IPS-18a (cell line): ENCODE measurements at regions not wholly inside any gene's neighbourhood (a gene's known extent, or its start where the extent isn't known, plus 50 kb on each side); places are given as distances from the start of the nearest gene placed in this dataset.

ENCODE experiments used
- H3K27ac ChIP-seq: one replicate; pipeline ENCODE4 v1.5.1; 2013; ENCODE audit warnings: low read length
- H3K27me3 ChIP-seq: one replicate; pipeline ENCODE4 v1.6.1; 2013; ENCODE audit warnings: mild to moderate bottlenecking, low read length; ENCODE audit not compliant: control insufficient read depth, insufficient read depth
- H3K36me3 ChIP-seq: one replicate; pipeline ENCODE4 v1.6.1; 2013; ENCODE audit warnings: low read depth, low read length; ENCODE audit not compliant: control insufficient read depth
- H3K4me1 ChIP-seq: one replicate; pipeline ENCODE4 v1.6.1; 2013; ENCODE audit warnings: low read depth, low read length; ENCODE audit not compliant: control insufficient read depth
- H3K4me3 ChIP-seq: one replicate; pipeline ENCODE4 v1.5.1; 2013; ENCODE audit warnings: low read length
- H3K9ac ChIP-seq: one replicate; pipeline ENCODE4 v1.6.1; 2013; ENCODE audit warnings: mild to moderate bottlenecking, low read length, moderate library complexity
- H3K9me3 ChIP-seq: one replicate; pipeline ENCODE4 v1.6.1; 2013; ENCODE audit warnings: low read depth, low read length; ENCODE audit not compliant: control insufficient read depth

- H3K36me3 ChIP-seq = no peaks in the 10 kb centered on the region
- no peaks in the 10 kb centered on the region for H3K27me3 ChIP-seq
- no peak overlapping the region for H3K4me3 ChIP-seq
- H3K9me3 ChIP-seq = no peaks in the 10 kb centered on the region
- no peaks in the 10 kb centered on the region for H3K4me1 ChIP-seq
- no peak overlapping the region for H3K9ac ChIP-seq
- H3K27ac ChIP-seq = no peak overlapping the region
These were observed 503.7 kb upstream of the SLC8A1 start for GRCh38 chr2:40955635-40956034.

GRCh38 chr2:40957508-40957907 lies 505.6 kb upstream of the SLC8A1 start:
- no peak overlapping the region for H3K4me3 ChIP-seq

GRCh38 chr2:40962026-40962425 lies 510.1 kb upstream of the SLC8A1 start:
- H3K4me3 ChIP-seq = no peak overlapping the region
- no peaks in the 10 kb centered on the region for H3K4me1 ChIP-seq
- no peak overlapping the region for H3K9ac ChIP-seq
- H3K9me3 ChIP-seq = no peaks in the 10 kb centered on the region
- H3K36me3 ChIP-seq = no peaks in the 10 kb centered on the region
- H3K27ac ChIP-seq = no peak overlapping the region
- no peaks in the 10 kb centered on the region for H3K27me3 ChIP-seq

More at GRCh38 chr2:40957508-40957907, 505.6 kb upstream of the SLC8A1 start:
- Histone ChIP-seq H3K9me3 (no peaks in the 10 kb centered on the region), H3K9ac (no peak overlapping the region), H3K27me3 (no peaks in the 10 kb centered on the region), H3K27ac (no peak overlapping the region), H3K4me1 (no peaks in the 10 kb centered on the region), H3K36me3 (no peaks in the 10 kb centered on the region)

- no peak overlapping the region for H3K27ac ChIP-seq
- no peaks in the 10 kb centered on the region for H3K4me1 ChIP-seq
- no peaks in the 10 kb centered on the region for H3K9me3 ChIP-seq
- no peaks in the 10 kb centered on the region for H3K36me3 ChIP-seq
- no peak overlapping the region for H3K9ac ChIP-seq
- H3K4me3 ChIP-seq = no peak overlapping the region
- no peaks in the 10 kb centered on the region for H3K27me3 ChIP-seq
These were observed 512.8 kb upstream of the SLC8A1 start for GRCh38 chr2:40964509-40965250.

DNA sequence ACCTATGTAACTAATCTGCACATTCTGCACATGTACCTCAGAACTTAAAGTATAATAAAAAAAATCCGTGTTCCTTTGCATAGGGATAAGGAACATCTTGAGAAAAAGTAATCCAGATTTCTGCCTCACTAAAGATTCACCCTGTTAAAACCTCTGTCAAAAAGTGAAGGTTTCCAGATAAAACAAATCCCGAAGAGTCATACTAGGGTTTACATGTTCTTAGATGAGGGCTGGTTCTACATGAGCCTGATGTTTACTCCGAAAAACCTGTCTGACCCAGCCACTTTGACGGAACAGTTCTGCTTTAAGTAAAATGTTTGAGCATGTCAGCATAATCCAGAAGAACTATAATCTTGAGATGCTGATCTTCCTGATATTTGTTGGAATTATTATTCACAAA lies 515.6 kb upstream of the SLC8A1 start:
- no peak overlapping the region for H3K9ac ChIP-seq
- H3K4me1 ChIP-seq = no peaks in the 10 kb centered on the region
- no peaks in the 10 kb centered on the region for H3K9me3 ChIP-seq
- H3K36me3 ChIP-seq = no peaks in the 10 kb centered on the region
- H3K27me3 ChIP-seq = no peaks in the 10 kb centered on the region
- no peak overlapping the region for H3K4me3 ChIP-seq
- no peak overlapping the region for H3K27ac ChIP-seq

- no peaks in the 10 kb centered on the region for H3K9me3 ChIP-seq
These were observed 523.3 kb upstream of the SLC8A1 start for GRCh38 chr2:40975151-40975550.

DNA sequence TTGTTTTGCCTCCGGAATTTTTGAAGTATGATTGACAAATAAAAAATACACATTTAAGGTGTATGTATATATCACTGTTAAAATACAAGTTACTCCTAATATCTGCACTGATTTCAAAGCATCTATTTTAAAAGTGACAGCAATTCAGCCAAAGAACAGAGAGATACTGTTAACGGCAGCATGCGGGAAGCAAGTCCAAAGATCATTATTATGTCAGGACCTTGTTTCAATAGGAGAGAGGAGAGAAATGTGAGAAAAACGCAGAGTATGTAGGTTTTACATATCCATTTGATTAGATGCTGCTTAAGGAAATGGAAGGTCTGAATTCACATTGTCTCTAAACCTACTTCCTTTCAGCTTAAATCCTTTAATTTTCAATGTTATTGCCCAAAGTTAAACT lies 545.5 kb upstream of the SLC8A1 start:
- no peak overlapping the region for H3K27ac ChIP-seq
- H3K36me3 ChIP-seq = no peaks in the 10 kb centered on the region
- no peak overlapping the region for H3K4me3 ChIP-seq
- H3K4me1 ChIP-seq = peaks cover 3% of the 10 kb centered on the region
- no peak overlapping the region for H3K9ac ChIP-seq
- H3K9me3 ChIP-seq = no peaks in the 10 kb centered on the region
- no peaks in the 10 kb centered on the region for H3K27me3 ChIP-seq

More at GRCh38 chr2:40975151-40975550, 523.3 kb upstream of the SLC8A1 start:
- Histone ChIP-seq H3K36me3 (no peaks in the 10 kb centered on the region), H3K9ac (no peak overlapping the region), H3K4me3 (no peak overlapping the region), H3K27me3 (no peaks in the 10 kb centered on the region), H3K4me1 (no peaks in the 10 kb centered on the region), H3K27ac (no peak overlapping the region)

DNA sequence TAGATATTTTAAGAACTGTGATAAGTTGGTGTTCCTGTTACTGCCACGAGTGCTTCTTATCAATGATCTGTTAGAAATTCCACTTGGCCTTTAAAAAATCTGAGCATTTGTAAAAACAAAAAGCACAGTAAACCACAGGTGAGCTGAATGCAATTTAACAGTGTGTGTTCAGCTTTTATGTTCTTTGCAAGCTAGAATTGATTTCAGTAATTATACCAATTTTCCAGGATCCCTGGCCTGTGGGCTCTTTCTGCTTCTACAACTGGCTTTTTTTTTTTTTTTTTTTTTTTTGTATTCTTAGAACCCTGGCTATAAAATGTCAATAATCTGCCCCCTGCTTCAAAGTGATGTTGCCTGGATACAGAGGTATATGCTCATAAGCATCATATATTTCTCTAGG lies 548.5 kb upstream of the SLC8A1 start:
- no peak overlapping the region for H3K4me3 ChIP-seq
- no peaks in the 10 kb centered on the region for H3K27me3 ChIP-seq
- no peak overlapping the region for H3K9ac ChIP-seq
- H3K27ac ChIP-seq = no peak overlapping the region
- H3K36me3 ChIP-seq = no peaks in the 10 kb centered on the region
- H3K4me1 ChIP-seq = peaks cover 3% of the 10 kb centered on the region
- H3K9me3 ChIP-seq = no peaks in the 10 kb centered on the region

GRCh38 chr2:41000906-41001305 lies 549.0 kb upstream of the SLC8A1 start:
- peaks cover 3% of the 10 kb centered on the region for H3K4me1 ChIP-seq
- no peak overlapping the region for H3K4me3 ChIP-seq
- H3K27ac ChIP-seq = no peak overlapping the region
- no peaks in the 10 kb centered on the region for H3K9me3 ChIP-seq
- H3K27me3 ChIP-seq = no peaks in the 10 kb centered on the region
- no peak overlapping the region for H3K9ac ChIP-seq
- H3K36me3 ChIP-seq = no peaks in the 10 kb centered on the region

- no peaks in the 10 kb centered on the region for H3K36me3 ChIP-seq
- H3K27me3 ChIP-seq = no peaks in the 10 kb centered on the region
- H3K9me3 ChIP-seq = no peaks in the 10 kb centered on the region
- H3K9ac ChIP-seq = no peak overlapping the region
- no peaks in the 10 kb centered on the region for H3K4me1 ChIP-seq
- H3K4me3 ChIP-seq = no peak overlapping the region
- no peak overlapping the region for H3K27ac ChIP-seq
These were observed 552.8 kb upstream of the SLC8A1 start for GRCh38 chr2:41004700-41005099.

- no peaks in the 10 kb centered on the region for H3K36me3 ChIP-seq
- H3K27ac ChIP-seq = no peak overlapping the region
- H3K9ac ChIP-seq = no peak overlapping the region
- H3K4me3 ChIP-seq = no peak overlapping the region
- H3K4me1 ChIP-seq = no peaks in the 10 kb centered on the region
- no peaks in the 10 kb centered on the region for H3K9me3 ChIP-seq
- H3K27me3 ChIP-seq = no peaks in the 10 kb centered on the region
These were observed 568.5 kb upstream of the SLC8A1 start for GRCh38 chr2:41020358-41020757.

DNA sequence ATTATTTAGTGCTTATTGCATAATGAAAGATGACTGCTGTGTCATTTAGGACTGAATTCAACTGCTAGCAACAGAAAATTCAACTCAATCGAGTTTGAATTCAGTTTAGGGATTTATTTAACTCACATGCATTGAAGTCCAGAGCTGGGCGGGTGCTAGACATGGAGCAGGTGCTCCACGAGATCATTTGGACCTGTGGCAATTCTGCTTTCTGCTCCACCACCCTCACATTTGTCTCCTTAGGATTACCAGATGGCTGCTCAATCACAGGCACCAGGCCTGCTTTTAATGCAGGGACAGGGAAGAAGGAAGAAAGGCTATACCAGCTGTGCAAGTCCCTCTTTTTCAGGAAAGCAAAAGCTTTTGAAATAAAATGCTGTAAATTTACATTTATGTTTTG lies 572.9 kb upstream of the SLC8A1 start:
- no peak overlapping the region for H3K4me3 ChIP-seq
- H3K36me3 ChIP-seq = no peaks in the 10 kb centered on the region
- no peak overlapping the region for H3K9ac ChIP-seq
- no peaks in the 10 kb centered on the region for H3K27me3 ChIP-seq
- no peaks in the 10 kb centered on the region for H3K4me1 ChIP-seq
- no peaks in the 10 kb centered on the region for H3K9me3 ChIP-seq
- H3K27ac ChIP-seq = no peak overlapping the region
